ENCODE measurements at regions not wholly inside any gene's neighbourhood (a gene's known extent, or its start where the extent isn't known, plus 50 kb on each side); places are given as distances from the start of the nearest gene placed in this dataset.

GRCh38 chr1:67574221-67574620 is 110.8 kb upstream of the GADD45A start:
- intact Hi-C loops (cut with micrococcal nuclease), result no loop called here
- Mint-ChIP-seq H3K27me3 (no peaks in the 10 kb centered on the region), H3K9me3 (ENCODE audit: insufficient read depth) (no peaks in the 10 kb centered on the region), H3K4me3 (no peak overlapping the region), H3K27ac (no peak overlapping the region), H3K4me1 (no peaks in the 10 kb centered on the region)
- Histone ChIP-seq H3K9ac (ENCODE audit: low read length) (no peak overlapping the region), H3K9me3 (ENCODE audit: control extremely low read depth in 1 of 3, control insufficient read depth in 2 of 3, insufficient read depth in 1 of 3, low read length in 2 of 3) (no peaks in the 10 kb centered on the region), H2AFZ (ENCODE audit: insufficient read depth, low read depth, low read length, poor library complexity, severe bottlenecking) (no peak overlapping the region), H3K27ac (ENCODE audit: low read length in 2 of 2) (no peak overlapping the region), H3K4me1 (ENCODE audit: control insufficient read depth in 2 of 2, insufficient read depth in 2 of 2, low read length in 2 of 2) (no peaks in the 10 kb centered on the region), H3K79me2 (ENCODE audit: control insufficient read depth, insufficient read depth, low read length) (no peaks in the 10 kb centered on the region), H3K36me3 (replicated peaks in 1 of 2; ENCODE audit: control extremely low read depth in 1 of 2, control insufficient read depth in 1 of 2, extremely low read depth in 1 of 2, insufficient read depth in 2 of 2, low read length in 1 of 2) (no peaks in the 10 kb centered on the region), H3K4me2 (replicated peaks; ENCODE audit: low read depth, low read length, poor library complexity, severe bottlenecking) (no peak overlapping the region), H3K27me3 (replicated peaks in 1 of 4; ENCODE audit: control extremely low read depth in 1 of 4, control insufficient read depth in 3 of 4, insufficient read depth in 4 of 4, low read length in 3 of 4) (no peaks in the 10 kb centered on the region), H4K20me1 (ENCODE audit: control insufficient read depth, insufficient read depth, low read length, poor library complexity, severe bottlenecking) (no peaks in the 10 kb centered on the region), H3K4me3 (ENCODE audit: control extremely low read depth in 1 of 5, extremely low read depth in 1 of 5, insufficient read depth in 1 of 5, low read depth in 2 of 5, low read length in 4 of 5) (no peak overlapping the region)
- no CpG with 5 or more reads among the region's 5 CpGs for WGBS (ENCODE audit: insufficient coverage)
- CTCF ChIA-PET, result interaction anchor here (1.9 kb wide), 1 partner anchor 186 kb away, joined by 6 read pairs; no protein-coding TSS in a partner anchor
- POLR2A ChIA-PET, result no interaction called here
- no peak for DNase-seq
- no peak for TF ChIP-seq EZH2 (IDR thresholded peaks at IDR 0.05; ENCODE audit: borderline replicate concordance, insufficient read depth, low read depth, low read length, poor library complexity, severe bottlenecking)
- TF ChIP-seq CTCF (IDR thresholded peaks at IDR 0.05), result no peak
- no peak for ATAC-seq (ENCODE audit: low read depth)

- ChIA-PET CTCF (no interaction called here), POLR2A (no interaction called here)
- Mint-ChIP-seq H3K4me3 (no peak overlapping the region), H3K27ac (no peak overlapping the region), H3K9me3 (ENCODE audit: insufficient read depth) (no peaks in the 10 kb centered on the region), H3K4me1 (no peaks in the 10 kb centered on the region), H3K27me3 (no peaks in the 10 kb centered on the region)
- no peaks in the 10 kb centered on the region for H3K36me3 ChIP-seq (replicated peaks in 1 of 2; ENCODE audit: control extremely low read depth in 1 of 2, control insufficient read depth in 1 of 2, extremely low read depth in 1 of 2, insufficient read depth in 2 of 2, low read length in 1 of 2)
- no peak overlapping the region for H3K27ac ChIP-seq (ENCODE audit: low read length in 2 of 2)
- H2AFZ ChIP-seq (ENCODE audit: insufficient read depth, low read depth, low read length, poor library complexity, severe bottlenecking), result no peak overlapping the region
- no peaks in the 10 kb centered on the region for H4K20me1 ChIP-seq (ENCODE audit: control insufficient read depth, insufficient read depth, low read length, poor library complexity, severe bottlenecking)
- ATAC-seq (ENCODE audit: low read depth) (no peak), DNase-seq (no peak)
- no peak for TF ChIP-seq EZH2 (IDR thresholded peaks at IDR 0.05; ENCODE audit: borderline replicate concordance, insufficient read depth, low read depth, low read length, poor library complexity, severe bottlenecking)
- TF ChIP-seq CTCF (IDR thresholded peaks at IDR 0.05), result no peak
- H3K9ac ChIP-seq (ENCODE audit: low read length), result no peak overlapping the region
- H3K4me2 ChIP-seq (replicated peaks; ENCODE audit: low read depth, low read length, poor library complexity, severe bottlenecking), result no peak overlapping the region
- no peaks in the 10 kb centered on the region for H3K27me3 ChIP-seq (replicated peaks in 1 of 4; ENCODE audit: control extremely low read depth in 1 of 4, control insufficient read depth in 3 of 4, insufficient read depth in 4 of 4, low read length in 3 of 4)
- H3K4me1 ChIP-seq (ENCODE audit: control insufficient read depth in 2 of 2, insufficient read depth in 2 of 2, low read length in 2 of 2), result no peaks in the 10 kb centered on the region
- H3K79me2 ChIP-seq (ENCODE audit: control insufficient read depth, insufficient read depth, low read length), result no peaks in the 10 kb centered on the region
- WGBS (ENCODE audit: insufficient coverage), result 93% methylated on average over 2 of the region's 2 CpGs
- no peak overlapping the region for H3K4me3 ChIP-seq (ENCODE audit: control extremely low read depth in 1 of 5, extremely low read depth in 1 of 5, insufficient read depth in 1 of 5, low read depth in 2 of 5, low read length in 4 of 5)
- no peaks in the 10 kb centered on the region for H3K9me3 ChIP-seq (ENCODE audit: control extremely low read depth in 1 of 3, control insufficient read depth in 2 of 3, insufficient read depth in 1 of 3, low read length in 2 of 3)
- intact Hi-C loops (cut with micrococcal nuclease), result no loop called here
Measured at GRCh38 chr1:67575861-67576260, 109.1 kb upstream of the GADD45A start.
